SK-N-MC (cell line): ENCODE measurements at regions not wholly inside any gene's neighbourhood (a gene's known extent, or its start where the extent isn't known, plus 50 kb on each side); places are given as distances from the start of the nearest gene placed in this dataset.

Source experiments
- EZH2 ChIP-seq: fragments of 200-600 bp; sonication (generic); IDR thresholded peaks from one replicate; pipeline ENCODE4 v1.6.1; 2017; ENCODE audit warnings: antibody characterized with exemption
- FOXP2 ChIP-seq: optimal IDR thresholded peaks from 2 replicates; pipeline ENCODE3; 2011; ENCODE audit warnings: mild to moderate bottlenecking, moderate library complexity; ENCODE audit not compliant: insufficient read depth; ENCODE audit errors: extremely low read length, control extremely low read depth
- POLR2AphosphoS5 ChIP-seq: IDR thresholded peaks from 2 replicates; pipeline ENCODE4 v1.6.1; 2012; ENCODE audit warnings: mild to moderate bottlenecking, low read depth, low read length, borderline replicate concordance

DNA sequence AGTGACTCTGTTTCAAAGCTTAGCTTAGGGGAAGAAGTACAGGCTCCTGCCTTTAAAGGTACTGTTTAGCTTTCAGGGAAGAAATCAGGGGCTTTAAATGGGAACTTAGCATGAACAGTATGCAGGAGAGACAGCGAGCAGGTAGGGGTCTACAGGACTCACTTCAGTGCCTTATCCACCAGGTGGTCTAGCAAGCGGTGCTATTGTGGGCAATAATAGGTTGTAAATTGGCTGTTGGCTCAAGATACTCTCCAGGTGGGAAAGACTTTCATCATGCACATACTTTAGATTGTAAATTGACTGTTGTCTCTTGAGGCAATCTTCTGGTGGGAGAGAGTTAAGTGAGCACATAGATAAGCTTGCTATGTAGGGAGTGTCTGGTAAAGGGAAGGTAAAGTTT lies 358.6 kb upstream of the DLGAP1 start:
- TF ChIP-seq EZH2 (no peak), POLR2AphosphoS5 (no peak), FOXP2 (no peak)
